ENCODE measurements at regions not wholly inside any gene's neighbourhood (a gene's known extent, or its start where the extent isn't known, plus 50 kb on each side); places are given as distances from the start of the nearest gene placed in this dataset.
"Not testable (repeated sequence)": the region's sequence is repeated elsewhere in the genome, so short reads cannot be mapped to it uniquely, and the experiment has no call there.

DNA sequence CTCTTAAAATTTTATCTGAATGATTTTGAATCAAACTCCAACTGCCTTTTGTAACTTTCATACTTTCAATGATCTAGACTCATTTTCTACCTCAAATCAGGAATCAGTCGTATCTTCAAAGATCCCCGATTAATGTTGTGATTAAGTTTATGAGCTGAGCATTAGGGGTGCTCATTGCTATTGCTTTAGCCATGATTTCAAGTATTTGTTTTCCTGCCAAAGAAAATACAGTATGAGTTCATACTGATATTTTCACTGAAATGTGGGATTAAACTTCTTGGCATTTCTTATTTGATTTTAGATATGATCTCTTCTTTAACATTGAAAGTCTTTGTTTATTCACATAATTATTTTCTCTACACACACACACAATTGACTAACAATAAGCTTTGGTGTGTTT is 785.6 kb downstream of the NTRK3 start:
- Histone ChIP-seq H3K27me3 (no peaks in the 10 kb centered on the region), H3K27ac (no peak overlapping the region), H3K9me3 (no peaks in the 10 kb centered on the region), H3K4me3 (no peak overlapping the region), H3K36me3 (no peaks in the 10 kb centered on the region), H3K4me1 (no peaks in the 10 kb centered on the region)
- in situ Hi-C loops (cut with MboI; ENCODE audit: low sequenced_read_pairs in 4 of 4), result loop anchor here in 1 of 4 donors (25.0 kb wide), 1 partner anchor 109 kb away; no protein-coding TSS in a partner anchor
- intact Hi-C loops (cut with DNase I; ENCODE audit: low total_unique reads), result no loop called here
- no peak for ATAC-seq
- no peak for DNase-seq
- no peak for TF ChIP-seq POLR2A (IDR thresholded peaks at IDR 0.05)

DNA sequence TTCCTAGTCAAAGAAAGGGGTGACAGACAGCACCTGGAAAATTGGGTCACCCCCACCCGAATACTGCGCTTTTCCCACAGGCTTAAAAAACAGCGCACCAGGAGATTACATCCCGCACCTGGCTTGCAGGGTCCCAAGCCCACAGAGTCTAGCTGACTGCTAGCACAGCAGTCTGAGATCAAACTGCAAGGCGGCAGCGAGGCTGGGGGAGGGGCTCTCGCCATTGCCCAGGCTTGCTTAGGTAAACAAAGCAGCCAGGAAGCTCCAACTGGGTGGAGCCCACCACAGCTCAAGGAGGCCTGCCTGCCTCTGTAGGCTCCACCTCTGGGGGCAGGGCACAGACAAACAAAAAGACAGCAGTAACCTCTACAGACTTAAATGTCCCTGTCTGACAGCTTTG is 792.6 kb downstream of the NTRK3 start:
- H3K36me3 ChIP-seq; H3K9me3 ChIP-seq; intact Hi-C loops (cut with DNase I; ENCODE audit: low total_unique reads); H3K27ac ChIP-seq; DNase-seq; H3K4me3 ChIP-seq; ATAC-seq; H3K27me3 ChIP-seq; H3K4me1 ChIP-seq: not testable (repeated sequence)
- in situ Hi-C loops (cut with MboI; ENCODE audit: low sequenced_read_pairs in 4 of 4), result loop anchor here in 1 of 4 donors (25.0 kb wide), 1 partner anchor 102 kb away; no protein-coding TSS in a partner anchor

DNA sequence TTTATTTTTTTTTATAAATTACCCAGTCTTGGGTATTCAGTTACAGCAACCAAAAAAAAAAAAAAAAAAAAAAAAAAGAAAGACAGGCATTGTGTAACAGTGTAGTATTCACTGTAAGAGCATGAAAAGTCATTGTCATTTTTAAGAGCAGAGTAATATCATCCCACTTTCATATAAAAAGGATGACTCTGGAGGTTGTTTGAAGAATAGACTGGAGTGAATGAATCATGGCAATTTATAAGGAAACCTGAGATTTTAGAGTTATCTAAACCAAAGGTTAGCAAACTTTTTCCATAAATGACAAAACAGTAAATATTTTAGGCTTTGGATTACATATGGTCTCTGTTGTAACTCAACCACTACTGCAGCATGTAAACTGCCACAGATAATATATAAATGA is 794.9 kb downstream of the NTRK3 start:
- ATAC-seq (no peak), DNase-seq (no peak)
- Histone ChIP-seq H3K36me3 (no peaks in the 10 kb centered on the region), H3K4me1 (no peaks in the 10 kb centered on the region), H3K9me3 (no peaks in the 10 kb centered on the region), H3K27me3 (no peaks in the 10 kb centered on the region), H3K4me3 (no peak overlapping the region), H3K27ac (no peak overlapping the region)
- intact Hi-C loops (cut with DNase I; ENCODE audit: low total_unique reads) (no loop called here), in situ Hi-C loops (cut with MboI; ENCODE audit: low sequenced_read_pairs in 4 of 4) (loop anchor here in 1 of 4 donors (25.0 kb wide), 1 partner anchor 99 kb away; no protein-coding TSS in a partner anchor)
- TF ChIP-seq POLR2A (IDR thresholded peaks at IDR 0.05), result no peak
- TF ChIP-seq, protein P1, sequence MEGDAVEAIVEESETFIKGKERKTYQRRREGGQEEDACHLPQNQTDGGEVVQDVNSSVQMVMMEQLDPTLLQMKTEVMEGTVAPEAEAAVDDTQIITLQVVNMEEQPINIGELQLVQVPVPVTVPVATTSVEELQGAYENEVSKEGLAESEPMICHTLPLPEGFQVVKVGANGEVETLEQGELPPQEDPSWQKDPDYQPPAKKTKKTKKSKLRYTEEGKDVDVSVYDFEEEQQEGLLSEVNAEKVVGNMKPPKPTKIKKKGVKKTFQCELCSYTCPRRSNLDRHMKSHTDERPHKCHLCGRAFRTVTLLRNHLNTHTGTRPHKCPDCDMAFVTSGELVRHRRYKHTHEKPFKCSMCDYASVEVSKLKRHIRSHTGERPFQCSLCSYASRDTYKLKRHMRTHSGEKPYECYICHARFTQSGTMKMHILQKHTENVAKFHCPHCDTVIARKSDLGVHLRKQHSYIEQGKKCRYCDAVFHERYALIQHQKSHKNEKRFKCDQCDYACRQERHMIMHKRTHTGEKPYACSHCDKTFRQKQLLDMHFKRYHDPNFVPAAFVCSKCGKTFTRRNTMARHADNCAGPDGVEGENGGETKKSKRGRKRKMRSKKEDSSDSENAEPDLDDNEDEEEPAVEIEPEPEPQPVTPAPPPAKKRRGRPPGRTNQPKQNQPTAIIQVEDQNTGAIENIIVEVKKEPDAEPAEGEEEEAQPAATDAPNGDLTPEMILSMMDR (IDR thresholded peaks at IDR 0.05 in 4 of 5, conservative IDR thresholded peaks at IDR 0.05 in 1 of 5), result no peak

DNA sequence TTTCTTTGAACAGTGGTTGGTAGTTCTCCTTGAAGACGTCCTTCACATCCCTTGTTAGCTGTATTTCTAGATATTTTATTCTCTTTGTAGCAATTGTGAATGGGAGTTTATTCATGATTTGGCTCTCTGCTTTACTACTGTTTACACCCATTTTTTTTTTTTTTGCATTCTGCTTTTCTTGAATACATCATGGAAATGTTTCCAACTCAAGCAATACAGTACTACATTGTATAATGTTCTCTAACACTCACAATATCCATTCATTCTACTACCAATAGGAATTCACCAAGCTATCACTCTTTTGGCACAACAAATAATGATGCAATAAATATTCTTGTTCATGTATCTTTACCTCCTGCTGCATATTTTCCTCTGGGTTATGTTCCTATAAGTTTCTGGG is 801.7 kb downstream of the NTRK3 start:
- intact Hi-C loops (cut with DNase I; ENCODE audit: low total_unique reads) (no loop called here), in situ Hi-C loops (cut with MboI; ENCODE audit: low sequenced_read_pairs in 4 of 4) (loop anchor here in 1 of 4 donors (25.0 kb wide), 1 partner anchor 93 kb away; no protein-coding TSS in a partner anchor)
- DNase-seq, result no peak
- Histone ChIP-seq H3K27me3 (no peaks in the 10 kb centered on the region), H3K4me1 (no peaks in the 10 kb centered on the region), H3K27ac (no peak overlapping the region), H3K9me3 (no peaks in the 10 kb centered on the region), H3K36me3 (no peaks in the 10 kb centered on the region), H3K4me3 (no peak overlapping the region)
- no peak for ATAC-seq
- TF ChIP-seq, protein P1 (IDR thresholded peaks at IDR 0.05 in 4 of 5, conservative IDR thresholded peaks at IDR 0.05 in 1 of 5), result no peak

DNA sequence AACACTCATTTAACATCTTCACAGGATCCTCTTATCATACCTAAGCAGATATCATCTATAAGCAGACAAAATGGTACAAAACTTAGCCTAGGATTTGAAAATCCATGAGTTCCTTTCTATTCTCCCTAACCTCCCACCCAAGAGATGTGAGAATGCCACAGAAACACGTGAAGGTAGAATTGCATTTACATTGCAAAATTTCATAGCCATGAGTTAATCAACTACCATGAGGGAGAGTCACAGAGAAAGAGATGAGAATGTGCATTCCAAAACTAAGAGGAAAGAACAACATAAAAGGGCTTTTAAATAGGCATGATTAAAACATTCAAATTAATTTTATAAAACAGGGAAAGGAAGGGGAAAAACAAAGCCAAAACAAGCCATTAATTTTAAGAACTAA is 806.2 kb downstream of the NTRK3 start:
- H3K4me1 ChIP-seq, result no peaks in the 10 kb centered on the region
- no peaks in the 10 kb centered on the region for H3K27me3 ChIP-seq
- no peak overlapping the region for H3K4me3 ChIP-seq
- H3K9me3 ChIP-seq, result no peaks in the 10 kb centered on the region
- ATAC-seq, result no peak
- TF ChIP-seq POLR2A (IDR thresholded peaks at IDR 0.05), result no peak
- TF ChIP-seq, protein P1 (IDR thresholded peaks at IDR 0.05 in 4 of 5, conservative IDR thresholded peaks at IDR 0.05 in 1 of 5), result no peak
- in situ Hi-C loops (cut with MboI; ENCODE audit: low sequenced_read_pairs in 4 of 4), result loop anchor here in 1 of 4 donors (25.0 kb wide), 1 partner anchor 88 kb away; no protein-coding TSS in a partner anchor
- intact Hi-C loops (cut with DNase I; ENCODE audit: low total_unique reads), result no loop called here
- H3K27ac ChIP-seq, result no peak overlapping the region
- DNase-seq, result no peak
- no peaks in the 10 kb centered on the region for H3K36me3 ChIP-seq

DNA sequence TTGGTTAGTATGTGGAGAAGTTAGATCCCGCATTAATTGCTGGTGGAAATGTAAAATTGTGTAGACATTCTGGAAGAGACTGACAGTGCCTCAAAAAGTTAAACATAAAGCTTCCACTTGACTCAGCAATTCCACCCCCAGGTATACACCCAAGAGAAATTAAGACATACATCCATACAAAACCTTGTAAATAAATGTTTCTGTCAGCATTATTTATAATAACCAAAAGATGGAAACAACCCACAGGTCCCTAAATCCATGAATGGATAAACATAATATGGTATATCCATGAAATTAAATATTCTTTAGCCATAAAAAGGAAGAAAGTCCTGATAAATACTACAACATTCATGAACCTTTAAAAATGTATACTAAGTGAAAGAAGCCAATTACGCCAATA is 817.4 kb downstream of the NTRK3 start:
- Histone ChIP-seq H3K9me3 (no peaks in the 10 kb centered on the region), H3K27me3 (no peaks in the 10 kb centered on the region), H3K4me3 (no peak overlapping the region), H3K4me1 (peaks cover 0 to 8% of the 10 kb centered on the region in 2 donors), H3K27ac (no peak overlapping the region), H3K36me3 (no peaks in the 10 kb centered on the region)
- TF ChIP-seq POLR2A (IDR thresholded peaks at IDR 0.05), result no peak
- TF ChIP-seq, protein P1 (IDR thresholded peaks at IDR 0.05 in 4 of 5, conservative IDR thresholded peaks at IDR 0.05 in 1 of 5), result no peak
- ATAC-seq (no peak), DNase-seq (no peak)
- intact Hi-C loops (cut with DNase I; ENCODE audit: low total_unique reads), result no loop called here
- in situ Hi-C loops (cut with MboI; ENCODE audit: low sequenced_read_pairs in 4 of 4), result loop anchor here in 1 of 4 donors (25.0 kb wide), 1 partner anchor 98 kb away; no protein-coding TSS in a partner anchor
